ENCODE measurements at regions not wholly inside any gene's neighbourhood (a gene's known extent, or its start where the extent isn't known, plus 50 kb on each side); places are given as distances from the start of the nearest gene placed in this dataset.

DNA sequence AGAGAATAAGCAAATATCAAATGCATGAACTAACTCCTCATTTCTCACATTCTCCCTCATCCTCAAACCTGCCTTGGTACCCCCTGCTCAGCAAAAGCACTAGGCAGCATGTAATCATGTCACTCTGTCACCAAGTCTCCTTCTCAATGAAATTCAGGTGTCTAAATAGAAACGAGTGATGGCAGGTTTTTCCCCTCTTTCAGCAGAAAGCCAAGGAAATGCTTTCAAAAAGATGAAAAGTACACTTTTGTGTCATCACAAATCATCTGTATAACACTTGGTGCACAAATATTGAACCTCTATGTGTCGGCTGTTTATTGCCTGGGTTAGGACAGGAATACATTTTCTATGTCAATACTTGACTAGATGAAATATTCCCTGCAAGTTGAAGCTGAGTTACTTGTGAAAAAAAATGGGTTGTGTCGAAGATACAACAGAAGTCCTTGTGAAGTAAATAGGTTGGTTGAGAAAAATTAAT lies 285.1 kb upstream of the MAGEB18 start:
- H3K27me3 ChIP-seq = no peaks in the 10 kb centered on the region
- no peaks in the 10 kb centered on the region for H3K9me3 ChIP-seq
- no peak for ATAC-seq
- H3K4me1 ChIP-seq = no peaks in the 10 kb centered on the region
- TF ChIP-seq EP300 (IDR thresholded peaks at IDR 0.05) (no peak), POLR2AphosphoS5 (IDR thresholded peaks at IDR 0.05) (no peak), POLR2A (IDR thresholded peaks at IDR 0.05) (no peak)
- TF ChIP-seq, protein P1, sequence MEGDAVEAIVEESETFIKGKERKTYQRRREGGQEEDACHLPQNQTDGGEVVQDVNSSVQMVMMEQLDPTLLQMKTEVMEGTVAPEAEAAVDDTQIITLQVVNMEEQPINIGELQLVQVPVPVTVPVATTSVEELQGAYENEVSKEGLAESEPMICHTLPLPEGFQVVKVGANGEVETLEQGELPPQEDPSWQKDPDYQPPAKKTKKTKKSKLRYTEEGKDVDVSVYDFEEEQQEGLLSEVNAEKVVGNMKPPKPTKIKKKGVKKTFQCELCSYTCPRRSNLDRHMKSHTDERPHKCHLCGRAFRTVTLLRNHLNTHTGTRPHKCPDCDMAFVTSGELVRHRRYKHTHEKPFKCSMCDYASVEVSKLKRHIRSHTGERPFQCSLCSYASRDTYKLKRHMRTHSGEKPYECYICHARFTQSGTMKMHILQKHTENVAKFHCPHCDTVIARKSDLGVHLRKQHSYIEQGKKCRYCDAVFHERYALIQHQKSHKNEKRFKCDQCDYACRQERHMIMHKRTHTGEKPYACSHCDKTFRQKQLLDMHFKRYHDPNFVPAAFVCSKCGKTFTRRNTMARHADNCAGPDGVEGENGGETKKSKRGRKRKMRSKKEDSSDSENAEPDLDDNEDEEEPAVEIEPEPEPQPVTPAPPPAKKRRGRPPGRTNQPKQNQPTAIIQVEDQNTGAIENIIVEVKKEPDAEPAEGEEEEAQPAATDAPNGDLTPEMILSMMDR (IDR thresholded peaks at IDR 0.05) = no peak
- WGBS, 2 donors (ENCODE audit: low coverage in 1 of 2) = 45 to 80% methylated on average over 2 to 3 of the region's 3 CpGs
- H3K36me3 ChIP-seq = no peaks in the 10 kb centered on the region
- H3K27ac ChIP-seq = no peak overlapping the region
- H3K4me3 ChIP-seq = no peak overlapping the region

- no peak for ATAC-seq
- WGBS, 2 donors (ENCODE audit: low coverage in 1 of 2) = 25 to 37% methylated on average over 3 of the region's 3 CpGs
- Histone ChIP-seq H3K4me1 (no peaks in the 10 kb centered on the region), H3K9me3 (no peaks in the 10 kb centered on the region), H3K27me3 (no peaks in the 10 kb centered on the region), H3K27ac (no peak overlapping the region), H3K4me3 (no peak overlapping the region), H3K36me3 (no peaks in the 10 kb centered on the region)
- TF ChIP-seq POLR2AphosphoS5 (IDR thresholded peaks at IDR 0.05) (no peak), POLR2A (IDR thresholded peaks at IDR 0.05) (no peak), EP300 (IDR thresholded peaks at IDR 0.05) (no peak)
- TF ChIP-seq, protein P1 (IDR thresholded peaks at IDR 0.05) = no peak
Measured at GRCh38 chrX:25858273-25858880, 279.8 kb upstream of the MAGEB18 start.

GRCh38 chrX:25860322-25860721 lies 277.8 kb upstream of the MAGEB18 start:
- no peak for TF ChIP-seq EP300 (IDR thresholded peaks at IDR 0.05)
- no peak for TF ChIP-seq POLR2AphosphoS5 (IDR thresholded peaks at IDR 0.05)
- TF ChIP-seq, protein P1 (IDR thresholded peaks at IDR 0.05) = no peak
- Histone ChIP-seq H3K9me3 (no peaks in the 10 kb centered on the region), H3K27me3 (no peaks in the 10 kb centered on the region), H3K4me3 (no peak overlapping the region), H3K36me3 (no peaks in the 10 kb centered on the region), H3K4me1 (no peaks in the 10 kb centered on the region), H3K27ac (no peak overlapping the region)
- 100% methylated on average over 2 of the region's 3 CpGs; no CpG with 5 or more reads in 1 of the 2 donors for WGBS, 2 donors (ENCODE audit: low coverage in 1 of 2)
- no peak for ATAC-seq

DNA sequence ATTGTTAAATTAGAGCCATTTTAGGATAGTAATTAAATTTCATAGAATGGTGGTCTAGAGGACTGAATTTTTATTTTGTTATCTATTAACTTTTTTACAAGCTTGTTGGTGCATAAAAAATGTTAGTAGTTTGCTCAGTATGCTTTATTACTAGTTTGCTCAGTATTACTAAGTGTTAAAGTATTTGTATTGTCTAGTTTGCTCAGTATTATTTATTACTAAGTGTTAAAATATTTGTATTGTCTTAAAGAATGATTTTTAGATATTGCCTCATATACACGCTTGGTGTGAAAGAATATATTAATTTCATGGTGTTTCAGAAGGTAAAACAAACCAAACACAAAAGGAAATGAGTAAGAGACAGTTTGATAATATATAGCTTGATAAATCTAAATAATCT lies 268.4 kb upstream of the MAGEB18 start:
- Histone ChIP-seq H3K4me3 (no peak overlapping the region), H3K4me1 (no peaks in the 10 kb centered on the region), H3K36me3 (no peaks in the 10 kb centered on the region), H3K27ac (no peak overlapping the region), H3K9me3 (no peaks in the 10 kb centered on the region), H3K27me3 (no peaks in the 10 kb centered on the region)
- TF ChIP-seq POLR2A (IDR thresholded peaks at IDR 0.05) (no peak), POLR2AphosphoS5 (IDR thresholded peaks at IDR 0.05) (no peak), EP300 (IDR thresholded peaks at IDR 0.05) (no peak)
- TF ChIP-seq, protein P1 (IDR thresholded peaks at IDR 0.05) = no peak
- WGBS, 2 donors (ENCODE audit: low coverage in 1 of 2) = 14 to 45% methylated on average over 1 of the region's 1 CpG
- ATAC-seq = no peak

DNA sequence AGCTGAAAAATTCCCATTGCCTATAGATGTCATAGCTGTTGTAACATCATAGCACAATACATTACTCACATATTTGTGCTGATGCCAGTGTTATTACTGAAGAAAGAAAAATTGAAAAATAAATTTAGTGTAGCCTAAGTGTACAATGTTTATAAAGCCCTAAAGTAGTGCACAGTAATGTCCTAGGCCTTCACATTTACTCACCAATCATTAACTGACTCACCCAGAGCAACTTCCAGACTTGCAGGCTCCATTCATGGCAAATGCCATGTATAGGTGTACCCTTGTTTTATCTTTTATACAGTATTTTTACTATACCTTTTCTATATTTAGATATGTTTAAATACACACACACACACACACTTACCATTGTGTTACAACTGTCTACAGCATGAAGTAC lies 265.4 kb upstream of the MAGEB18 start:
- no peak overlapping the region for H3K27ac ChIP-seq
- no peak overlapping the region for H3K4me3 ChIP-seq
- H3K9me3 ChIP-seq = no peaks in the 10 kb centered on the region
- TF ChIP-seq POLR2AphosphoS5 (IDR thresholded peaks at IDR 0.05) = no peak
- TF ChIP-seq EP300 (IDR thresholded peaks at IDR 0.05) = no peak
- no peak for TF ChIP-seq POLR2A (IDR thresholded peaks at IDR 0.05)
- TF ChIP-seq, protein P1 (IDR thresholded peaks at IDR 0.05) = no peak
- no peak for ATAC-seq
- no peaks in the 10 kb centered on the region for H3K36me3 ChIP-seq
- H3K4me1 ChIP-seq = no peaks in the 10 kb centered on the region
- H3K27me3 ChIP-seq = no peaks in the 10 kb centered on the region

Measured in gastroesophageal sphincter (tissue), 4 donors.